Adrenal gland (tissue), 5 donors: ENCODE measurements at regions not wholly inside any gene's neighbourhood (a gene's known extent, or its start where the extent isn't known, plus 50 kb on each side); places are given as distances from the start of the nearest gene placed in this dataset.

Experiments
- CTCF ChIP-seq, 6 experiments: fragments of 450-650 bp in 4 of 6; fragments of 200-600 bp in 2 of 6; sonication (generic) in 1 of 6; IDR thresholded peaks; 1 replicate in 5 of 6; 2 replicates in 1 of 6; pipeline versions ENCODE4 v1.5.1 to v1.8.0; 2016 to 2021; ENCODE audit warnings: antibody characterized with exemption in 6 of 6, mild to moderate bottlenecking in 2 of 6, moderate library complexity in 1 of 6
- POLR2A ChIP-seq, 2 donors: fragments of 450-650 bp; IDR thresholded peaks; one replicate each; pipeline ENCODE4 v1.6.1; 2017; ENCODE audit warnings: antibody characterized with exemption in 2 of 2, mild to moderate bottlenecking in 2 of 2, moderate library complexity in 1 of 2
- donor health status: DM: no; HTN: no; CAD: no.

DNA sequence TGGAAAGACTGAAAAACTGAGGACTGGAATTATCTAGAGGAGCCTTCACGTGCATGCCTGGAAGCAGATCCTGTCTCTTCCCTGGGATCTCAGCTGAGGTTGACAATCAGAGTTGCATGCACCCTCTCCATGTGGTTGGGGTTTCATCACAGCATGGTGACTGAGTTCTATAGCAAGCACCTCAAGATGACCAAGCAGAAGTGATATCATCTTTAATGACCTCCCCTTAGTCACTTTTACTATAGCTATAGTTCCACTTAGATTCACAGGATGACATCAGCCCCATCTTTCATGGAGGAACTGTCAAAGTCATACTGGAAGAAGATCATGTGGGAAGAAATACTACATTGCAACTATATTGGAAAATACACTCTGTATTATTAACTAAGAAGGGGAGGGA is 105.8 kb upstream of the ATXN7L3B start:
- TF ChIP-seq POLR2A (IDR thresholded peaks at IDR 0.05): no peak
- no peak for TF ChIP-seq CTCF (IDR thresholded peaks at IDR 0.05)
